Prostate gland (tissue), 2 donors: ENCODE measurements at regions not wholly inside any gene's neighbourhood (a gene's known extent, or its start where the extent isn't known, plus 50 kb on each side); places are given as distances from the start of the nearest gene placed in this dataset.

Source experiments
- CTCF ChIP-seq, 4 experiments: fragments of 200-600 bp in 2 of 4; fragments of 450-650 bp in 2 of 4; sonication (generic) in 2 of 4; IDR thresholded peaks; 1 replicate in 3 of 4; 2 replicates in 1 of 4; pipeline ENCODE4 v1.5.1; 2016 to 2019; ENCODE audit warnings: antibody characterized with exemption in 4 of 4, mild to moderate bottlenecking in 2 of 4, moderate library complexity in 2 of 4
- POLR2AphosphoS5 ChIP-seq: sonication (generic); formaldehyde crosslinking; IDR thresholded peaks from one replicate; pipeline ENCODE4 v1.6.1; 2017; ENCODE audit warnings: antibody characterized with exemption

- no peak for TF ChIP-seq POLR2AphosphoS5
- TF ChIP-seq CTCF (IDR thresholded peaks at IDR 0.05) = no peak
Measured at GRCh38 chr2:38213619-38214167, 137.7 kb upstream of the CYP1B1 start.
